Suprapubic skin (tissue), 4 donors: ENCODE measurements at regions not wholly inside any gene's neighbourhood (a gene's known extent, or its start where the extent isn't known, plus 50 kb on each side); places are given as distances from the start of the nearest gene placed in this dataset.

ENCODE experiments used
- POLR2A ChIP-seq, 2 donors: fragments of 450-650 bp; IDR thresholded peaks; one replicate each; pipeline ENCODE4 v1.6.1; 2017; ENCODE audit warnings: antibody characterized with exemption in 2 of 2, mild to moderate bottlenecking in 2 of 2, moderate library complexity in 2 of 2
- POLR2AphosphoS5 ChIP-seq, 3 donors: sonication (generic); formaldehyde crosslinking; IDR thresholded peaks; one replicate each; pipeline ENCODE4 v1.6.1; 2017; ENCODE audit warnings: antibody characterized with exemption in 3 of 3
- TF ChIP-seq, protein P1 (sequence below), 2 donors: fragments of 200-600 bp in 1 of 2; fragments of 450-650 bp in 1 of 2; sonication (generic) in 1 of 2; IDR thresholded peaks; one replicate each; pipeline ENCODE4 v1.5.1; 2016 to 2019; ENCODE audit warnings: antibody characterized with exemption in 2 of 2, mild to moderate bottlenecking in 1 of 2, moderate library complexity in 1 of 2

DNA sequence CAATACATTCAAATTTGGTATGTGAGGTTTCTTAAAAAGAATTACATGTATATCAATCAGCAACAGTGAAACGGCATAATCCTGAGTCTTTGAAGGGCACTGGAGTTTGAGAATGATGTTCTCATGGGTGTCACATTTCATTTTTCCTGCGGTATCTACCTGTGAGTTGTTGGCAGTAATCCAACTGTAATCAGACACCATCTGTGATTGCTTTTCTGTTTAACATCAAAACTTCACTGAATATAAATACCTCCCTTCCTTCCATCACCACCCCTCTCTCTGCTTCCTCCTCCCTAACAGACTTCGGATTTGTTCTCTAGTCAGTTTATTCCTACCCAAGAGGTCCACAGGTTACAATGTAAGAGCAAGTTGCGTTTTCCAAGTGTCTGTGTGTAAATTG lies 275.2 kb upstream of the PCSK5 start:
- TF ChIP-seq, protein P1, sequence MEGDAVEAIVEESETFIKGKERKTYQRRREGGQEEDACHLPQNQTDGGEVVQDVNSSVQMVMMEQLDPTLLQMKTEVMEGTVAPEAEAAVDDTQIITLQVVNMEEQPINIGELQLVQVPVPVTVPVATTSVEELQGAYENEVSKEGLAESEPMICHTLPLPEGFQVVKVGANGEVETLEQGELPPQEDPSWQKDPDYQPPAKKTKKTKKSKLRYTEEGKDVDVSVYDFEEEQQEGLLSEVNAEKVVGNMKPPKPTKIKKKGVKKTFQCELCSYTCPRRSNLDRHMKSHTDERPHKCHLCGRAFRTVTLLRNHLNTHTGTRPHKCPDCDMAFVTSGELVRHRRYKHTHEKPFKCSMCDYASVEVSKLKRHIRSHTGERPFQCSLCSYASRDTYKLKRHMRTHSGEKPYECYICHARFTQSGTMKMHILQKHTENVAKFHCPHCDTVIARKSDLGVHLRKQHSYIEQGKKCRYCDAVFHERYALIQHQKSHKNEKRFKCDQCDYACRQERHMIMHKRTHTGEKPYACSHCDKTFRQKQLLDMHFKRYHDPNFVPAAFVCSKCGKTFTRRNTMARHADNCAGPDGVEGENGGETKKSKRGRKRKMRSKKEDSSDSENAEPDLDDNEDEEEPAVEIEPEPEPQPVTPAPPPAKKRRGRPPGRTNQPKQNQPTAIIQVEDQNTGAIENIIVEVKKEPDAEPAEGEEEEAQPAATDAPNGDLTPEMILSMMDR (IDR thresholded peaks at IDR 0.05), result no peak
- TF ChIP-seq POLR2A (IDR thresholded peaks at IDR 0.05) (no peak), POLR2AphosphoS5 (IDR thresholded peaks at IDR 0.05) (no peak)
